Fibroblast of the conjunctiva (primary cell): ENCODE measurements at regions not wholly inside any gene's neighbourhood (a gene's known extent, or its start where the extent isn't known, plus 50 kb on each side); places are given as distances from the start of the nearest gene placed in this dataset.

Experiments used
- DNase-seq: peaks from one replicate; pipeline ENCODE4 v3.0.0-alpha.2; 2010; ENCODE audit warnings: low read depth

DNA sequence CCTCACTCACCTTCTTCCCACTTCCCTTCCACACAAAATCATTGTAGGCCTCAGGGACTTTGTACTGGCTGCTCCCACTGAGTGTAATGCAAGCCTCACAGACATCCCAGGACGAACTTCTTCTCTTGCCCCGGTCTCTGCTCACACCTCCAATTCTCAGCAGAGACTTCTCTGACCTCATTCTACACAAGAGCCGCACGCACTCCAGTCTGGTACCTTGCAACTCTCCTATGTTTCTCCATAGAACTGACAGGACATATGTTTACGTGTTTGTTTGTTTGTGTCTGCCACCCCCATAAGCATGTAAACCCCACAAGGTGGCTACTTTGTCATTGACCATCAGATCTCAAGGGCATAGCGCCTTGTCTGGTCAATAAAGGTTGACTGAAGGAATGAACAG lies 350.8 kb downstream of the AJAP1 start:
- no peak for DNase-seq

DNA sequence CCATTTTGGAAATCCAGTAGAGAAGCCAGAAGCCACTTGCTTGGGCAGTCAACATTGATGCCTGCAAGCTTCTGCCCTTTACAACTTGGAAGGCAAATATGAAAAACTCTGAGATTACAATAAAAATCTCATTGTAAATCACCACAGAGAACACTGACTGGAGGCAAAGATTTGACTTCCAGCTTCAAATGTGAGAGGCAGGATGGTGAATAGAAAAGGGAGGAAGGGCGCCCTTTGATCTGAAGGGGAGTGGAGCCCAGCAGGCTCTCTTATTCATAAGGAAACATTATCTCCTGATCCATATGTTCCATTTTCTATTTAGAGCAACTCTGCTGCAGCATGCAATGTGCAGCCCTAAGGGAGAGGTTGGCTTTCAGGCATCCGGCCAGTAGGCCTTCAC lies 348.3 kb downstream of the AJAP1 start:
- no peak for DNase-seq

DNA sequence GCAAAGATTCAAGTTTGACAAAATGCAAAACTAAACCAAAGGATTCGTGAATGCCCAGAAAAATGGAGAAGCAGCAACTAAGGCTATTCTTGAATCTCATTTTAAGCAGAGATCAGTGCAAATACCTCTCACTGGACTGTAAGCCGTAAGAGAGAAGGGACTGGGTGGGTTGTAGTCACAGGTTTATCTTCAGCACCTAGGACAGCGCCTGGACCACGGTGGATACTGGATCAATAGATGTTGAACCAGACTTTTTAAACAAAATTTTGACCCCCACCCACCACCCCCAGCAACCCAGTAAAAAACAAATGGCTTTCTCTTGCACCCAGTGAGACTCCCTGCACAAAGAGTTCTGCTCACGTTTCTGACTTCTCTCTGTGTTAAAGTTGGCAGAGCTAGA lies 347.1 kb downstream of the AJAP1 start:
- no peak for DNase-seq

DNA sequence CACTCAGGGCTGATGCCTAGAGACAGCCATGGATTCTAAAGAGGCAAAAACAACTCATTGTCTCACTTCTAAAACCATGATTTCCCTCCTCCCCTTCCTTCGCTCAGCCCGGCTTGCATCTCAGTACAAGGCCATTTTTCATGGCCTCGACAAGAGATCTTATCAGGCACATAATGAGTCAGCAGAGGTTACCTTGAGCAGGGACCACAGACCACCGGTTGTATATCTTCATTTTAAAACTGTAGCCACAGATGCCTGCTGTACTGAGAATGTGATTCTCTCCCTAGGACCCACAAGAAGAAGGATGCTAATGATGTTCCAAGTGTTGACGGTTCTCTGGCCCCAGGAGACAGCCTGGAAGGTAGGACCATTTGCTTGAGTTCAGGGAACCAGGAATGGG lies 331.9 kb downstream of the AJAP1 start:
- DNase-seq: no peak

DNA sequence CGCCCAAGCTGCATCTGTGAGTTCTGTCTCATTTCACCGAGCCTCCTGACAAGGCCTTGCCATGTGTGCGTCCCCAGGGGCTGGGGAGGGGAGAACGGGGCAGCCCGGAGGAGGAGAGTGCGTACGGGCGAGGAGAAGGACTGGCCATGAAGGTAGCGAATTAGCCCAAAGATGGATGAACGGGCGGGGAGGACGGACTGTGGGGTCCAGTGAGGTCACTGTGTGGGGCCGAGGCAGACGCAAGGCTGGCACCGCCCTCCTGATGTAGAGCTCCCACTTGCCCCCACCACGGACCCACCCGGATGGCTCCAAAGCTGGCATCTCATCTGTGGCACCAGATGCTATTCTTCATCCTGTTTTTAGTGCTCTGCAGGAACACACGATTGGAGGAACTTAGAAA lies 330.4 kb downstream of the AJAP1 start:
- DNase-seq: no peak

DNA sequence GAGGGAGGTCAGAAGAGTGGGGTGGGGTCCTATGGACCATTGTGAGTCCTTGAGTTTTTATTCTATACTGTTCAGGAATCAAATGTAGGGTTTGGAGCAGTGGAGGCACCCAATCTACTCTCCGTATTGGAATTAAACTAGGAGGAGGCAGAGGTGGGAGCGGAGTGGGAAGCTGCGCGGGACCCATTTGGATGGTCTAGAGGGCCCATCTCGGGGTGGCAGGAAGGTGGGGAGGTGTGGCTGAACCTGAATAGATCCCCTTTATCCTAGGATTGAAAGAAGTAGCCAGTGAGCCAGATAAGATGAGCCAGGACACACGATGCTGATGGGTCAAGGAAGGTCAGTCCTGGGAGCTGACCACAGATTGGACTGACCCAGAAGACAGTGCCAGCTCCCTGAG lies 325.8 kb downstream of the AJAP1 start:
- no peak for DNase-seq

DNA sequence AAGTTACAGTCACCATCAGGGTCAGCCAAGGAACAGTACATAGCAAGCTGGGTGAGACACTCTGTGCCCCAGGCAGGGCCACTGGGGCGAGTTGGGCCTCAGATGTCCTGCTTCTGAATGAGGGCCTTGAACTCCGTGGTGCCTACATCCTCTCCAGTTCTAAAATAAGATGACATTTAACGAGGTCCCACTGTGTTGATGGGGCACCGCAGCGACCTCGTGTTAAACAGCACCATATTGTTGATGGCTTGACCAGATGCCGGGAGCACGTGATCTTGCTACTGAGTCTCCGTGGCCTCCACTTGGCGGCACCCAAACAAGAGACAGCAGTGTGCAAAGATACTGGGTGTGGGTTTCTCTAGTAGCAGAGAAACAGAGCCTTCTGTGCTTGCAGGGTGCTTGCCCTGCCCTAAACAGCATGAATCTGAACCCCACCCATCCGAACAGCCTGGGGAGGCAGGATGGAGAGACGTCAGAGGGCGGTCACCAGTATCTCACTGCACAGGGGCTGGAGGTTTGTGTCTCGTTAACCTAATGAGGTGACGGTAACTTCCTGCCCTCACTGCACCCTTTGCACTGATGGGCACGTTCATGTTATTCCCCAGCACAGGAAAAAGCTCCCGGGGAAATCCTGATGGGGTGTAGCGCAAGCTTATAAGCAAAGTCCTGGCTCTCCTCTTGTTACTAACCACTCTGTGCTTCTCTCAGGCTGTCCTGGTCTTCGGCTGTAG lies 324.4 kb downstream of the AJAP1 start:
- no peak for DNase-seq

DNA sequence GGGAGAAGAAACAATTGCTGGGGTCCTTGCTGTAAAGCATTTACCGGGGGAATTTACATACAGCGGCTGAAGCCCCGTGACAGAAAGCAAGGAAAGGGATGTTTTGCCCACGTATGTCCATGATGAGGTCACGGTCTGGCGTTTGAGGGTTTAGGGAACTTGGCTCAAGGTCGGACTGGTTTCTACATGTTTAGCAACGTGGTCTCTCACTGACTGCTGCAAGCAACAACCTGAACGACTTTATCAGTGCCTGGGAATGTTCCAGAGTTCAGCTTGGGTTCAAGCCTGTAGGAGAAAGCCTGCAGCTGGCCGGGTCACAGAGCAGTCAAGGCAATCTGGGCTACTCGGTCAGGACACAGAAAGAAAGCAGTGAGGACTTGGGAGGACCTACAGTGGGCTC lies 323.3 kb downstream of the AJAP1 start:
- no peak for DNase-seq

DNA sequence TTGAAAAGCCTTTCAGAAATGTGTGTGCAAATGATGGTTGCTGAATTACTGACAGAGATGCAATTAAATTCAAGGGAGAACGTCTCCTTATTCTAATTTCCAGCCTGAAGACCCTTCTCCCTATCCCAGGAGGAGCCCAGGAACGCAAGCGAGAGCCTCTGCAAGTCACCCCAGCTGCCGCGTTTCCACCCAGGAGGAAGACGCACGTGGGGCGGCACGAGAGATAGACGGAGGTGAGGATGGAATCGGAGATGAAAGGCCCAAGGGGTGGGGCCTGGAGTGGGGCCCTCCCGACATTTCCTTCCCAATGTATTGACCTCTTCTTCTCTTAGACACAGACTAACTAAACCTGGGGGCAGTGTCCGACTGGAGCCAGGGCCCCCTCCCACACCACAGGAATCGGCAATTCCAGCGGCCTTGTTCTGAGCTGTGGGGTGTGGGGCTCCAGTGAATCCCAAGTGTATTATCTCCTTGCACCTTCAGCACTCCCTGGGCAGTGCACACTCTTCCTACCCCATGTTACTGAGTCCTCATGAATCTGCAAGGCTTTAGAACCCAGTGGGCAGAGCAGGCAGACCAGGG lies 322.5 kb downstream of the AJAP1 start:
- DNase-seq: no peak

DNA sequence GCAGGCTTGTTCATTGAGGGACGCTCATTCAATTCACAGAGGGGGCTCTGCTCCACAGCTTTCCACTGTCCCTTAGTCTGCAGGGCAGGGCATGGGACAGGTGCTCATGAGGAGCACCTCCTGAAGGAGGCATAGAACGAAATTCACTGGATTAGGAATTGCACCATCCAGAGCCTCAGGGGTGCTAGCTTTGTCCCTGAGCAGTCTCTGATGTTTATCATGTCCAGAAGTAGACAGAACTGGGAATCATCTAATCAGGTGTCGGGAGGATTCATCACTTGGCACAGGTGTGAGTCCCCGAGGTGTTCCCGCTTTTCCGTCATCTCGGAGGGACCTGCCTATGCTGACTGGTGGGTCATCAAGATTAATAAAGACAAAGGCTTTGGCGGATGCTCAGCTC lies 321.4 kb downstream of the AJAP1 start:
- DNase-seq: no peak

DNA sequence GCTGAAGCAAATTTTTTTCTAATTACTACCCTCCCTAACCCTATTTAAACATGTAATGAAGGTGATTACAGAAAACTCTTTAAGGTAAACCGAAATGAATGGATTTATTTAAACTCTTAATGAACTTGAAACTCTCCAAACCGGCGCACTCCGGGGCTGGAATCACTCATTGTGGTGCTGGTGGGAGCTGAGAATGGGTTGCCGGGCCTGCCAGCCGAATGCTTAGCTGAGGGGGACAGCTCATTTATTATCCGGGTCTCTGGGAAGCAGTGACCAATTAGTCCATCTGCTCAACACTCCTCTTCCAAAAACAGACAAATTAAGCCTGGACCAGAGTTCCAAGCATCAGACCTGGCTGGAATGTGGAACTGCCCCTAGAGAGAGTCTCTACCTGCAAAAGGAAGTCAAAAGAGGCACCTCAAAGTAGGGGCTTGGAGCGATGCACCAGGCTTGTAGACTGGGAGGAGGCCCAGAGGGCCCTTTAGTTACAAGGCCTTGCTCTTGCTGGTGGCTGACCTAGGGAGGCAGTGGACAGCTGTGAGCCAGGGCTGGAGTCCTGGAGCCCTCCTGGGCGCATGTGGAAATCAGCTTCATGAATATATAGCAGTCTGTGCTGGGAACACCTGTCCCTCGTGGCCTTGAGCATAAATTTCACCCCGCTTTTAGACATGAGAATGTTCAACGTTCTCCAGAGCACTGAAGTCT lies 320.7 kb downstream of the AJAP1 start:
- DNase-seq: no peak

DNA sequence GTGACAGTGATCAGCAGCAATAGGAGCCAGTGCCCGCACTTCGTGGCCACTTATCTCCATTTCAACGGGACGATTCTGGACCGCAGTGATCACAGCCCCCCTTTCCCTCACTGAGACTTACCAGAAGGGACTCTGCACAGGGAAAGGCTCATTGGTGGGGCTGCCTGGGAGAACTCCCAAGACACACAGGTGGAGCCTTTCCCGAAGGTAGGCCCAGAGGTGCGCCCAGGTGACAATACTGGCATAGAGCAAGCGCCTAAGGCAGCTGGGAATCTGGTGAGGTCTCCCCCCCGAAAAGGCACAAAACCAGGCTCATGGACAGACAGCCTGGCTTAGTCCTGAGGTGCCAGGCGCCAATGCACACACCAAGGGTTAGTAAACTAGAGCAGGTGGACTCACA lies 318.9 kb downstream of the AJAP1 start:
- no peak for DNase-seq

DNA sequence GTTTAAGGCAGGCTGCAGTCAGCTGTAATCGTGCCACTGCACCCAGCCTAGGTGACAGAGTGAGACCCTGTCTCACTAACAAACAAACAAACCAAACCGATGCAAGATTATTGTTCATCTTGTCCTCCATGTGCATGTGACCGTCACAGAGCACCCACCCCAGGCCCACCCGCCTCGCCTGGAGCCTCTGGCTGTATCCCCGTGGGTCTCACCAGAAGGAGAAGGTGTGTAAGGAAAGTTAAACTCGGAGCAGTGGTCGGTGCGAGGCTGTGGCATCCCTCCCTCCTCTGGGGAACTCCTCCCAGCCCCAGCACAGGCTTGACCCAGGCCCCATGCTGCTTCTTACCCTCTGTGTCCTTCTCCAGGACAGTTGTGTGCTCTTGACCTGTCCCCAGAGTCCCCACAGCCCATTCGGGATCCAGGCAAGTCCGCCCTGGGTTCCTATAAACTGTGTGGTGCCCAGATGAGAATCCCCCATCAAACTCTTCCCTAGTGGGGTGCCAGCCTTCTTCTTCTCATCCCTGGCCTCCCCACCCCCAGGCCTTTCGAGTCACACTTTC lies 318.4 kb downstream of the AJAP1 start:
- DNase-seq: no peak

DNA sequence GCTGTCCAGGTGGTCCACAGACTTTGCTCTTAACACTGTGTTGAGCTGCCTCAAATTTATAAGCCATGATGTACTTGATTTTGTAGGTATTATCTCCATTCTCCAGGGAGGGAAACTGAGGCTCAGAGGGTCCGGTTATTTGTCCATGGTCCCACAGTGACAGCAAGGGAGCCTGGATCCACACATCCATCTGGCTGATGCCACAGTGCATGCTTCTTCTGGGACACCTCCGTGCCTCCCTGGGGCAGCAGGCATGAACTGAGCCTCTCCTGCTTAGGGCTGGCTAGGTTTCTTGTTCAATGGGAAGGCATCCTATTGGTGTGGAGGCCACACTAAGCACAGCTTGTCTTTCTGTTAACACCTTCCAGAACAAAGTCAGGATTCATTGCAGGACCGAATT lies 317.3 kb downstream of the AJAP1 start:
- DNase-seq: no peak

DNA sequence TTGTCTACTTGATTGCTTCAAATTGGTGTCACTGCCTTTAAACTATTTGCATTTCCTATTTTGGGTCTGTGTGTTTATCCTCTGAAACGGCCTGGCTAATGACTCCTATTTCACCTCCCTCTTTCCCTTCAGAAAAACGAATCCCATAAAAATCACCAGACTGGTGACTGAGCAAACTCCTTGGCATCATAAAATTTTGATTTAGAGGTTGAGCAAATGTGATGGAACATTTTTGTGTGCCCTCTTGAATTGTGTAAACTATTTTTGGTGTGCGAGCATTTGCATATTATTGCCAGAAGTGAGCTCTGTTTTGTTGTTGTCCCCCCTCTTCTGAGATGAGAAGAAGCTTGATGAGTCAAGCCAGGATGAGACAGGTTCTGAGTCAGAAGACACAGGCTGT lies 316.1 kb downstream of the AJAP1 start:
- no peak for DNase-seq

DNA sequence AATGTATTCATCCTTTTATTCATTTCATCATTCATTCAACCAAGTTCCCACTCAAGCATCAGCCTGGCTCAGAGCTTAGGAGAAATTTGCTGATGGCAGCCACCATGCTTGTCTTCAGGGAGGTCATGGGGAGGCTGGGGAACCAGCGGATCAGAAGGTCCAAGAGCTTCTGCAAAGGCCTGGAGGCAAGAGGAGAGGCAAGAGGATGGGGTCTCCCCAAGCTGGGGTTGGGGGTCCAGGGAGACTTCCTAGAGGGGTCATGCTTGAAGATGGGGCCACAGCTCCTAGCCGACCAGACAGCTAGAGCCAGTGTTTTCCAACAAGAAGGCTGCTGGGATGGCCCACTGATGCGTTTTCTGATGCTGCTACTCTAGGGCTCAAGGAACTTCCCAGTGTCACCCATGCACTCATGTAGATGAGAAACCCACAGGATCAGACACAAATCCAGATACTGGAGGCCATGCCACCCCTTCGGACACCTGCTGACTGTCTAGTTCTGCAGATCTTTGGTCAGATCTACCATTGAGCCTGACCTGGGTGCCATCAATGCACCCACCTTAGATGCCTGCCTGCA lies 315.2 kb downstream of the AJAP1 start:
- DNase-seq: no peak

DNA sequence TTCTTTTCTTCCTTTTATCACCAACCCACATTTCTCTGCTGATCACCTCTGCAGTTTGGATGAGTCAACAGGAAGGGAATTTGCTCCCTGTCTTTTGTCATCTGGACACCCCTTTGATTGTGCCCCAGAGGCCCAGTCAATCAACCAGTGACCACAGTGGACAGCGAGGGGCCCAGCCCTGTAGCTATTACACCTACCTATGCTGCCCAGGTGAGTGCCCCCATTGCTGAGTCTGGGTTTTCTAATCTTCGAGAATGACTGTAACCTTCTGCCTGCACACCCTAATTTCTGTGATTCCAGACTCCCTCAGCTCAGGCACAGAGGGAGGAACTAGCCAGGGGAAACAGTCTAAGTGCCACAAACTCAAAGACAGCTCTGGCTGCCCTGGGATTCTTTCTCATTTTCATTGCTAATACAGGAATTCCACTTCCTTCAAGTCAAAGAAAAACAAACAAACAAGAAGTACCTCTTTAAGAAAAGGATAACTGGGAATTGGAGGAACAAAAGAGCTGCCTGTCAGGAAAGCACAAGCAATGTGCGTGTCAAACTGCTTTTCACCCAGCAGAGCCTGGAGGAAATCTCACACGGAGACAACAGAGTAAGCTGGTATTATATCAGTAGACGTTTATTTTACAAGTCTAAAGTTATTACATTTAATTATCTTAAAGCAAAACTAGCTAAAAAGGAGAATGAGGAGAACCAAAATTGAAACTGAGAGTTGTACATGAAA lies 311.1 kb downstream of the AJAP1 start:
- DNase-seq: no peak

DNA sequence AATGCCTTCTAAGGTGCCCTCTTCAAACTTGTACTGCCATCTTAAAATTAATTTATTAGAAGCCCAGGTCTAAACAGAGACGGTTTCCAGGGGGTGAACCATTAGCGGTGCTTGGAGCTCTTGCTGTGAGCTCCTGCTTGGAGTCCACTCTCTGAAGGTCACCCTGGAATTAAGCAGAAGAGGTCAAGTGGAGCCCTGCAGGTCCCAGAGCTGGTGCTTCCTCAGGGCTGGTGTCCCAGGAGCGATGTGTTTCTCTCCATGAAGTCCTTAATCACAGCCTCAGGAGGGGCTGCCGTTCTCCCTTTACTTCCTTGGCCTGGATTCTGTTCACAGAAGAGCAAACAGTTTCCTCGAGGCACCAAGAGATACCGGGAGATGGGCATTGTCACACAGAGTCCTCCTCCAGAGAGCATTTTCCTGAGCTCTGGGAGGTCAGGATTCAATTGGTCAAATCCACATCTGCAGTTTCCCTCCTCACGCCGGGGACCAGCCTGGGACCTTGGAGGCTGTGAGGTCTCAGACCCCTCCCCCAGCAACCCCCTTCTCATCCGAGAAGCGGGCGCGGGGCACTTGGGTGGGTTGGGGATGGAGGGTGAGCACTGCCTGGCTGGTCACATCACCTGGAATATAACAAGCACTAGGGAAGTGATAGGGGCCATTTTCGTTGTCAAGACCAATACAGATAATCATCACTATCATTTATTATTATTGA lies 310.4 kb downstream of the AJAP1 start:
- DNase-seq: no peak

DNA sequence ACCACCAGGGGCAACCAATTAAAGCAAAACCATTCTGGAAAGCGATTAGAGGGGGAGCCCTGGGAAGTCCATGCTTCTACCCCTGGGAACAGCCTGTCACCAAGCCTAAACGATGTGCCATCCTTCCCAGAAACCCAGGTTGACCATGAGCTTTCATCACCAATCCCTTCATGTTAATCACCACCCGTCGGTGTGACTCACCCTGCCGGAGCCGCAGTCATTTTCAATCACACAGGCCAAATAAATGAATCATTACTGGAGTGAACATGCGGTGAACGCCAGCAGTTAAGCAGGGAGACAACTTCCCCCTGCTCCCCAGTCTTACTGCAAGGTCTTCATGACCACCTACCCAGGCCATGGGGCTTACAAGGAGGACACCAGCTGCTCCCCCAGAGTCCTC lies 308.8 kb downstream of the AJAP1 start:
- no peak for DNase-seq

DNA sequence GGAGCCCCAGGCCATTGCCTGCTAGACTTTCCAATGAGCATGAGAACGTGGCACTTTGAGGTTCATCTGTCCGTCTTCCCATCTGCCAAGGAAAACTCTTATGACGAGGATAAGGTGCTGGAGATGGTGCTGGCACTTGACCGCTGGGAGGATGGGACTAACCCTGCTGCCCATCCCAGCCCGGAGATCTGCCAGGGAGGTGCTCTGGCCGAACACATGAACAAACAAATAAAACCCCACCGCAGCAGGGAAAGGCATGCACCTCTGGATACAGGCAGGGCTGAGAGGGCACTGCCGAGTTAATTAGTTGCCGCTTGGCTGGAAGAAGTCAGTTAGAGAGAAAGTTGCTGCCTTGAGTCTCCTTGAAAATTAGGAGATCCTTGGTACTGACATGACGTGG lies 308.4 kb downstream of the AJAP1 start:
- DNase-seq: no peak

DNA sequence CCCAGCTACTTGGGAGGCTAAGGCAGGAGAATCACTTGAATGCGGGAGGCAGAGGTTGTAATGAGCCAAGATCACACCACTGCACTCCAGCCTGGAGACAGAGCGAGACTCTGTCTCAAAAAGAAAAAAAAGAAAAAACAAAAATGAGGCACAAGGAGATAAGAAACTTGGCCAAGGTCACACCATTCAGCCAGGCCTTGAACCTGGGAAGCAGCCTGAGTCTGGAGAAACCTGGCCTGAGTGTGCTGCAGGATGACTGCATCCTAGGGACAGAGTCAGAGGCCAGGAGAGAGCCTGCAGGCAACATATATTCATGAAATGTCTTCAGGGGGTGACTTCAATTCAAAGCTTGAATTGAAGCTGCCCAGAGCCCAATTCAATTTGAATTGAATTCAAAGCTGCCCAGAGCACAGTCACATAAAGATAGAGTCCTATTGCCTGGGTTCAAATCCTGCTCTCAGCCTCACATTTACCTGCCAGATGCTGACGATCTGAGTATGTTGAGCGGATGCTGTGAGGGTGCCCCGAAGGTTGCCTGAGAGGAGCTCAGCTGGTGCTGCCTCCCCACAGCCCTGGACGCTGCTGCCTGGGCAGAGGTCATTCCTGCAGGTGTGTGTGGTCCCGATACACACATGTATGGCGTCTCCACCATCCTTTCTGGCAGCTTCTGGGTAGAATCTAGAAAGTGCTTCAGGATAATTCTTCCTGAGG lies 307.7 kb downstream of the AJAP1 start:
- DNase-seq: no peak
